DND-41 (cell line): ENCODE measurements at regions not wholly inside any gene's neighbourhood (a gene's known extent, or its start where the extent isn't known, plus 50 kb on each side); places are given as distances from the start of the nearest gene placed in this dataset.
"Not testable (repeated sequence)": the region's sequence is repeated elsewhere in the genome, so short reads cannot be mapped to it uniquely, and the experiment has no call there.

ENCODE experiments used
- ATAC-seq: fragments of 200-7000 bp; cut with Tn5 transposase; 3 replicates; pipeline ENCODE4 v1.9.1; 2021; ENCODE audit warnings: low read depth; ENCODE audit not compliant: insufficient read depth
- DNase-seq: peaks from one replicate; pipeline ENCODE4 v3.0.0-alpha.2; 2020
- H2AFZ ChIP-seq: 2 replicates; pipeline ENCODE4 v1.6.0; 2012; ENCODE audit warnings: low read depth, low read length
- H3K27ac ChIP-seq: 2 replicates; pipeline ENCODE4 v1.5.1; 2012; ENCODE audit warnings: low read length, inconsistent platforms
- H3K27me3 ChIP-seq: fragments of 200-600 bp; sonication (generic); 2 replicates; pipeline ENCODE4 v1.6.0; 2012; ENCODE audit warnings: low read length, mild to moderate bottlenecking, inconsistent platforms; ENCODE audit not compliant: insufficient read depth, poor library complexity
- H3K36me3 ChIP-seq: 2 replicates; pipeline ENCODE4 v1.5.1; 2012; ENCODE audit warnings: low read length, inconsistent platforms; ENCODE audit not compliant: insufficient read depth
- H3K4me1 ChIP-seq: 2 replicates; pipeline ENCODE4 v1.5.1; 2012; ENCODE audit warnings: mild to moderate bottlenecking, low read length; ENCODE audit not compliant: insufficient read depth
- H3K4me2 ChIP-seq: 2 replicates; pipeline ENCODE4 v1.6.0; 2012; ENCODE audit warnings: mild to moderate bottlenecking, moderate library complexity, low read length, inconsistent platforms; ENCODE audit not compliant: insufficient read depth
- H3K4me3 ChIP-seq, 2 experiments: fragments of 200-600 bp in 1 of 2; shearing (Covaris generic) in 1 of 2; 2 replicates each; pipeline ENCODE4 v1.5.1; 2012 to 2016; ENCODE audit warnings: inconsistent platforms in 2 of 2, low read length in 2 of 2, mild to moderate bottlenecking in 2 of 2, low read depth in 1 of 2, moderate library complexity in 1 of 2
- H3K79me2 ChIP-seq: 2 replicates; pipeline ENCODE4 v1.6.0; 2012; ENCODE audit warnings: low read length, inconsistent platforms; ENCODE audit not compliant: insufficient read depth
- H3K9ac ChIP-seq: 2 replicates; pipeline ENCODE4 v1.6.0; 2012; ENCODE audit warnings: low read depth, mild to moderate bottlenecking, inconsistent platforms, low read length, moderate library complexity
- H3K9me3 ChIP-seq: 2 replicates; pipeline ENCODE4 v1.5.1; 2012; ENCODE audit warnings: low read length, moderate library complexity, mild to moderate bottlenecking, inconsistent platforms; ENCODE audit not compliant: insufficient read depth, severe bottlenecking
- H4K20me1 ChIP-seq: 2 replicates; pipeline ENCODE4 v1.6.0; 2012; ENCODE audit warnings: low read length; ENCODE audit not compliant: insufficient read depth
- CTCF ChIP-seq: IDR thresholded peaks from 2 replicates; pipeline ENCODE4 v1.5.1; 2012; ENCODE audit warnings: borderline replicate concordance, low read length, moderate library complexity, mild to moderate bottlenecking; ENCODE audit not compliant: poor library complexity, severe bottlenecking; ENCODE audit errors: extremely low read depth
- EZH2 ChIP-seq: IDR thresholded peaks from 3 replicates; pipeline ENCODE4 v1.6.1; 2012; ENCODE audit warnings: borderline replicate concordance, low read depth, mild to moderate bottlenecking, moderate library complexity, low read length, inconsistent platforms; ENCODE audit not compliant: severe bottlenecking

GRCh38 chr2:193837111-193837738 is 1642.5 kb upstream of the TMEFF2 start:
- Histone ChIP-seq H4K20me1 (no peaks in the 10 kb centered on the region), H3K36me3 (no peaks in the 10 kb centered on the region), H3K27ac (no peak overlapping the region), H3K4me2 (no peak overlapping the region), H3K79me2 (no peaks in the 10 kb centered on the region), H2AFZ (no peak overlapping the region), H3K27me3 (no peaks in the 10 kb centered on the region), H3K9me3 (peaks cover 4% of the 10 kb centered on the region), H3K4me3 (no peak overlapping the region), H3K9ac (no peak overlapping the region), H3K4me1 (no peaks in the 10 kb centered on the region)
- ATAC-seq: no peak
- TF ChIP-seq CTCF: no peak
- no peak for TF ChIP-seq EZH2
- DNase-seq: no peak

- not testable (repeated sequence) for H3K27me3 ChIP-seq, DNase-seq, H3K9me3 ChIP-seq, H3K9ac ChIP-seq, H3K27ac ChIP-seq, H3K4me3 ChIP-seq, H3K4me1 ChIP-seq, ATAC-seq, H4K20me1 ChIP-seq, H2AFZ ChIP-seq, H3K79me2 ChIP-seq, H3K36me3 ChIP-seq, H3K4me2 ChIP-seq
Observed at GRCh38 chr2:193836424-193837006, 1641.8 kb upstream of the TMEFF2 start.

GRCh38 chr2:193833895-193834294 is 1639.2 kb upstream of the TMEFF2 start:
- H4K20me1 ChIP-seq, DNase-seq, H3K27me3 ChIP-seq, H3K36me3 ChIP-seq, H3K79me2 ChIP-seq, H3K27ac ChIP-seq, H3K4me3 ChIP-seq, H3K4me1 ChIP-seq, H2AFZ ChIP-seq, H3K4me2 ChIP-seq, H3K9me3 ChIP-seq, ATAC-seq, H3K9ac ChIP-seq: not testable (repeated sequence)

GRCh38 chr2:193824474-193824873 is 1629.7 kb upstream of the TMEFF2 start:
- DNase-seq: no peak

More at GRCh38 chr2:193824474-193824873, 1629.7 kb upstream of the TMEFF2 start:
- H3K27me3 ChIP-seq: no peaks in the 10 kb centered on the region
- no peaks in the 10 kb centered on the region for H3K36me3 ChIP-seq
- TF ChIP-seq CTCF (no peak), EZH2 (no peak)
- H4K20me1 ChIP-seq: no peaks in the 10 kb centered on the region
- no peak for ATAC-seq
- H3K4me2 ChIP-seq: no peak overlapping the region
- H2AFZ ChIP-seq: no peak overlapping the region
- no peak overlapping the region for H3K4me3 ChIP-seq
- H3K4me1 ChIP-seq: no peaks in the 10 kb centered on the region
- H3K27ac ChIP-seq: no peak overlapping the region
- H3K79me2 ChIP-seq: no peaks in the 10 kb centered on the region
- no peak overlapping the region for H3K9ac ChIP-seq
- H3K9me3 ChIP-seq: peaks cover 7% of the 10 kb centered on the region
